H9 (cell line): ENCODE measurements at regions not wholly inside any gene's neighbourhood (a gene's known extent, or its start where the extent isn't known, plus 50 kb on each side); places are given as distances from the start of the nearest gene placed in this dataset.

Source experiments
- DNase-seq: peaks from one replicate; pipeline ENCODE4 v3.0.0-alpha.2; 2017
- H2AFZ ChIP-seq: one replicate; pipeline ENCODE4 v1.6.1; 2013; ENCODE audit warnings: mild to moderate bottlenecking, low read length, control low read depth, moderate library complexity
- H2AK5ac ChIP-seq: 2 replicates; pipeline ENCODE4 v1.6.1; 2013; ENCODE audit warnings: low read length, control low read depth, mixed read lengths; ENCODE audit not compliant: insufficient read length
- H2BK120ac ChIP-seq: one replicate; pipeline ENCODE4 v1.6.1; 2013; ENCODE audit warnings: low read depth, mild to moderate bottlenecking, low read length, control low read depth, inconsistent platforms; ENCODE audit not compliant: poor library complexity, severe bottlenecking
- H2BK12ac ChIP-seq: 2 replicates; pipeline ENCODE4 v1.6.1; 2013; ENCODE audit warnings: low read length, control low read depth, mixed read lengths, low read depth; ENCODE audit not compliant: insufficient read length
- H2BK15ac ChIP-seq: 2 replicates; pipeline ENCODE4 v1.6.1; 2013; ENCODE audit warnings: low read depth, low read length, control low read depth
- H2BK20ac ChIP-seq: one replicate; pipeline ENCODE4 v1.6.1; 2013; ENCODE audit warnings: low read depth, mild to moderate bottlenecking, low read length, control low read depth, inconsistent platforms; ENCODE audit not compliant: poor library complexity, severe bottlenecking
- H2BK5ac ChIP-seq: 2 replicates; pipeline ENCODE4 v1.6.1; 2013; ENCODE audit warnings: low read length, control low read depth, mixed read lengths; ENCODE audit not compliant: insufficient read length
- H3K14ac ChIP-seq: 2 replicates; pipeline ENCODE4 v1.6.1; 2013; ENCODE audit warnings: low read length, control low read depth; ENCODE audit not compliant: insufficient read depth
- H3K18ac ChIP-seq: 2 replicates; pipeline ENCODE4 v1.6.1; 2013; ENCODE audit warnings: low read depth, mild to moderate bottlenecking, mixed read lengths, low read length, control low read depth; ENCODE audit not compliant: insufficient read length
- H3K23ac ChIP-seq: 2 replicates; pipeline ENCODE4 v1.6.1; 2013; ENCODE audit warnings: low read length, control low read depth, mixed read lengths, low read depth; ENCODE audit not compliant: insufficient read length
- H3K23me2 ChIP-seq: 2 replicates; pipeline ENCODE4 v1.6.1; 2013; ENCODE audit warnings: low read depth, mild to moderate bottlenecking, mixed read lengths, low read length, control low read depth; ENCODE audit not compliant: insufficient read length, poor library complexity, severe bottlenecking
- H3K27ac ChIP-seq: 2 replicates; pipeline ENCODE4 v1.5.1; 2013; ENCODE audit warnings: low read length, control low read depth, mixed read lengths, low read depth; ENCODE audit not compliant: insufficient read length
- H3K27me3 ChIP-seq: 2 replicates; pipeline ENCODE4 v1.6.1; 2013; ENCODE audit warnings: low read length, control low read depth, inconsistent platforms; ENCODE audit not compliant: insufficient read depth
- H3K4ac ChIP-seq: 2 replicates; pipeline ENCODE4 v1.6.1; 2013; ENCODE audit warnings: low read depth, mild to moderate bottlenecking, control low read depth, inconsistent platforms, low read length, moderate library complexity
- H3K4me1 ChIP-seq: 2 replicates; pipeline ENCODE4 v1.6.1; 2013; ENCODE audit warnings: low read length, control low read depth, inconsistent platforms; ENCODE audit not compliant: insufficient read depth
- H3K4me2 ChIP-seq: 2 replicates; pipeline ENCODE4 v1.6.1; 2013; ENCODE audit warnings: low read length, control low read depth, mixed read lengths; ENCODE audit not compliant: insufficient read length, insufficient read depth
- H3K56ac ChIP-seq: 2 replicates; pipeline ENCODE4 v1.6.1; 2013; ENCODE audit warnings: low read depth, mild to moderate bottlenecking, mixed read lengths, low read length, control low read depth; ENCODE audit not compliant: insufficient read length
- H3K79me1 ChIP-seq: 2 replicates; pipeline ENCODE4 v1.6.1; 2013; ENCODE audit warnings: low read depth, mild to moderate bottlenecking, moderate library complexity, low read length, control low read depth, inconsistent platforms; ENCODE audit not compliant: insufficient read depth, poor library complexity, severe bottlenecking
- H3K79me2 ChIP-seq: 2 replicates; pipeline ENCODE4 v1.6.1; 2013; ENCODE audit warnings: low read length, control low read depth, inconsistent platforms; ENCODE audit not compliant: insufficient read depth
- H3K9ac ChIP-seq: 2 replicates; pipeline ENCODE4 v1.6.1; 2013; ENCODE audit warnings: low read length, control low read depth, mixed read lengths; ENCODE audit not compliant: insufficient read length; ENCODE audit errors: extremely low read depth
- H3K9me3 ChIP-seq: one replicate; pipeline ENCODE4 v1.6.1; 2013; ENCODE audit warnings: low read depth, low read length, inconsistent platforms; ENCODE audit not compliant: control insufficient read depth
- H3T11ph ChIP-seq: one replicate; pipeline ENCODE4 v1.6.1; 2013; ENCODE audit warnings: mild to moderate bottlenecking, low read length, control low read depth, inconsistent platforms
- H4K20me1 ChIP-seq: one replicate; pipeline ENCODE4 v1.6.1; 2013; ENCODE audit not compliant: control insufficient read depth, insufficient read length, insufficient read depth
- H4K5ac ChIP-seq: 2 replicates; pipeline ENCODE4 v1.6.1; 2013; ENCODE audit warnings: low read depth, mild to moderate bottlenecking, mixed read lengths, low read length, control low read depth; ENCODE audit not compliant: insufficient read length
- H4K8ac ChIP-seq: replicated peaks from 2 replicates; pipeline ENCODE4 v1.6.1; 2013; ENCODE audit warnings: low read length, control low read depth, mixed read lengths, low read depth; ENCODE audit not compliant: insufficient read length
- H4K91ac ChIP-seq: 2 replicates; pipeline ENCODE4 v1.6.1; 2013; ENCODE audit warnings: low read depth, mild to moderate bottlenecking, moderate library complexity, mixed read lengths, low read length, control low read depth; ENCODE audit not compliant: insufficient read length
- H3K27ac Mint-ChIP-seq, 3 experiments: 2 replicates in 2 of 3; 3 replicates in 1 of 3; pipeline ENCODE4 v1.8.0; 2020 to 2021; ENCODE audit warnings: mixed read lengths in 3 of 3, mild to moderate bottlenecking in 1 of 3, moderate library complexity in 1 of 3
- H3K27me3 Mint-ChIP-seq: 2 replicates; pipeline ENCODE4 v1.8.0; 2021; ENCODE audit warnings: low read depth, mild to moderate bottlenecking, moderate library complexity, mixed read lengths
- H3K36me3 Mint-ChIP-seq, 3 experiments: 2 replicates in 2 of 3; 3 replicates in 1 of 3; pipeline ENCODE4 v1.8.0; 2020 to 2021; ENCODE audit warnings: low read depth in 3 of 3, mixed read lengths in 3 of 3; ENCODE audit not compliant: insufficient read depth in 1 of 3
- H3K4me1 Mint-ChIP-seq, 2 experiments: 2 replicates each; pipeline ENCODE4 v1.8.0; 2020; ENCODE audit warnings: mixed read lengths in 2 of 2
- H3K4me3 Mint-ChIP-seq, 2 experiments: 2 replicates in 1 of 2; 3 replicates in 1 of 2; pipeline ENCODE4 v1.8.0; 2020 to 2021; ENCODE audit warnings: mild to moderate bottlenecking in 2 of 2, mixed read lengths in 2 of 2, moderate library complexity in 1 of 2
- H3K9me3 Mint-ChIP-seq, 2 experiments: 2 replicates in 1 of 2; 3 replicates in 1 of 2; pipeline ENCODE4 v1.8.0; 2020; ENCODE audit warnings: mild to moderate bottlenecking in 2 of 2, mixed read lengths in 2 of 2, moderate library complexity in 1 of 2
- WGBS: extraction: QIAGEN DNeasy Blood & Tissue Kit; methylation state at CpG from one replicate; pipeline ENCODE4 v1.1.7; 2013; ENCODE audit warnings: missing lambda C conversion rate, low lambda C conversion rate, mixed read lengths; ENCODE audit not compliant: insufficient read length; ENCODE audit errors: extremely low coverage; 5-methylcytosine and 5-hydroxymethylcytosine counted together
- TF ChIP-seq, protein P1 (sequence below): fragments of 200-600 bp; sonication (generic); conservative IDR thresholded peaks from 3 replicates; pipeline ENCODE4 v1.8.0; 2021; ENCODE audit warnings: antibody characterized with exemption, mild to moderate bottlenecking

DNA sequence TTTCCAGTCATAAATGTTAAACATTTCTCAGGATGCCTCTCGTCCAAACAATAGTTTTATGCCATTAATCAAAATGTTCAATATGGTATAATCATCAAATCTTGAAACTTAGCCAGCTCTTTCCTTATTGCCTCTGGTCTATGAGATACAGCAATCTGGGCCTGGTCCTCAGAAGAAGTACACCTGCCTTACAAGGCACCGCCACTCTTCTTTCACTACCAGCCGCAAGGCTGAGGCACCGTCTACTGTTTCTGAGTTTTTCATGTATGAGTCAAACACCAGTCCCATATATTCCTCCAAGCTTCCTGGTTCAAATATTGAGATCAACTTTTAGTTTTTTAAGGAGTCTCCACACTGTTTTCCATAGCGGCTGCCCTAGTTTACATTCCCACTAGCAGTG lies 600.6 kb upstream of the FAT3 start:
- H3K27me3 Mint-ChIP-seq = no peaks in the 10 kb centered on the region

More for the DNA sequence above, 600.6 kb upstream of the FAT3 start:
- no peak overlapping the region for H3K4me3 Mint-ChIP-seq
- no peaks in the 10 kb centered on the region for H3K79me1 ChIP-seq
- H3K23me2 ChIP-seq = no peaks in the 10 kb centered on the region
- no peak overlapping the region for H3K23ac ChIP-seq
- no peaks in the 10 kb centered on the region for H3K27me3 ChIP-seq
- no peak overlapping the region for H4K5ac ChIP-seq
- H3K79me2 ChIP-seq = no peaks in the 10 kb centered on the region
- no peak overlapping the region for H4K8ac ChIP-seq
- no peak overlapping the region for H2BK20ac ChIP-seq
- H3K36me3 Mint-ChIP-seq = no peaks in the 10 kb centered on the region
- H2BK15ac ChIP-seq = no peak overlapping the region
- H3K4me1 ChIP-seq = no peaks in the 10 kb centered on the region
- no peak overlapping the region for H3K14ac ChIP-seq
- no peak overlapping the region for H3K27ac ChIP-seq
- H4K20me1 ChIP-seq = no peaks in the 10 kb centered on the region
- H3K9me3 ChIP-seq = no peaks in the 10 kb centered on the region
- H3K9me3 Mint-ChIP-seq = peaks cover 0 to 5% of the 10 kb centered on the region in 2 experiments; a peak in 1 of 5 replicates
- no peak for DNase-seq
- H3K18ac ChIP-seq = no peak overlapping the region
- H3K9ac ChIP-seq = no peak overlapping the region
- H2AK5ac ChIP-seq = no peak overlapping the region
- H3K4me2 ChIP-seq = no peak overlapping the region
- TF ChIP-seq, protein P1, sequence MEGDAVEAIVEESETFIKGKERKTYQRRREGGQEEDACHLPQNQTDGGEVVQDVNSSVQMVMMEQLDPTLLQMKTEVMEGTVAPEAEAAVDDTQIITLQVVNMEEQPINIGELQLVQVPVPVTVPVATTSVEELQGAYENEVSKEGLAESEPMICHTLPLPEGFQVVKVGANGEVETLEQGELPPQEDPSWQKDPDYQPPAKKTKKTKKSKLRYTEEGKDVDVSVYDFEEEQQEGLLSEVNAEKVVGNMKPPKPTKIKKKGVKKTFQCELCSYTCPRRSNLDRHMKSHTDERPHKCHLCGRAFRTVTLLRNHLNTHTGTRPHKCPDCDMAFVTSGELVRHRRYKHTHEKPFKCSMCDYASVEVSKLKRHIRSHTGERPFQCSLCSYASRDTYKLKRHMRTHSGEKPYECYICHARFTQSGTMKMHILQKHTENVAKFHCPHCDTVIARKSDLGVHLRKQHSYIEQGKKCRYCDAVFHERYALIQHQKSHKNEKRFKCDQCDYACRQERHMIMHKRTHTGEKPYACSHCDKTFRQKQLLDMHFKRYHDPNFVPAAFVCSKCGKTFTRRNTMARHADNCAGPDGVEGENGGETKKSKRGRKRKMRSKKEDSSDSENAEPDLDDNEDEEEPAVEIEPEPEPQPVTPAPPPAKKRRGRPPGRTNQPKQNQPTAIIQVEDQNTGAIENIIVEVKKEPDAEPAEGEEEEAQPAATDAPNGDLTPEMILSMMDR = no peak
- no peak overlapping the region for H2BK120ac ChIP-seq
- no peak overlapping the region for H2BK12ac ChIP-seq
- H3T11ph ChIP-seq = no peak overlapping the region
- no peak overlapping the region for H4K91ac ChIP-seq
- H3K4me1 Mint-ChIP-seq = peaks cover 0 to 3% of the 10 kb centered on the region in 2 experiments; a peak in 1 of 4 replicates
- WGBS = no CpG with 5 or more reads among the region's 5 CpGs
- no peak overlapping the region for H3K4ac ChIP-seq
- no peak overlapping the region for H2BK5ac ChIP-seq
- H2AFZ ChIP-seq = no peak overlapping the region
- H3K56ac ChIP-seq = no peak overlapping the region
- no peak overlapping the region for H3K27ac Mint-ChIP-seq
